ENCODE measurements at regions not wholly inside any gene's neighbourhood (a gene's known extent, or its start where the extent isn't known, plus 50 kb on each side); places are given as distances from the start of the nearest gene placed in this dataset.

- DNase-seq: no peak
- Mint-ChIP-seq H3K27ac (no peak overlapping the region), H3K4me3 (no peak overlapping the region), H3K36me3 (ENCODE audit: low read depth) (no peaks in the 10 kb centered on the region), H3K27me3 (no peaks in the 10 kb centered on the region), H3K9me3 (no peaks in the 10 kb centered on the region), H3K4me1 (peaks cover 12% of the 10 kb centered on the region)
- CTCF ChIA-PET: no interaction called here
- POLR2A ChIA-PET: no interaction called here
Observed at GRCh38 chr18:67363694-67364093, 152.8 kb downstream of the DSEL start.

- DNase-seq: no peak
- Mint-ChIP-seq H3K9me3 (no peaks in the 10 kb centered on the region), H3K27ac (no peak overlapping the region), H3K4me1 (peaks cover 12% of the 10 kb centered on the region), H3K27me3 (no peaks in the 10 kb centered on the region), H3K4me3 (no peak overlapping the region), H3K36me3 (ENCODE audit: low read depth) (no peaks in the 10 kb centered on the region)
- POLR2A ChIA-PET: no interaction called here
- CTCF ChIA-PET: interaction anchor here (0.7 kb wide), 1 partner anchor 153 kb away, joined by 3 read pairs; no protein-coding TSS in a partner anchor
Observed at GRCh38 chr18:67362906-67363305, 153.6 kb downstream of the DSEL start.

- POLR2A ChIA-PET: no interaction called here
Observed at GRCh38 chr18:67359873-67360838, 156.4 kb downstream of the DSEL start.

GRCh38 chr18:67358947-67359346, 157.6 kb downstream of the DSEL start:
- Mint-ChIP-seq H3K36me3 (ENCODE audit: low read depth) (no peaks in the 10 kb centered on the region), H3K27me3 (no peaks in the 10 kb centered on the region), H3K4me3 (no peak overlapping the region), H3K9me3 (no peaks in the 10 kb centered on the region), H3K27ac (no peak overlapping the region), H3K4me1 (peaks cover 12% of the 10 kb centered on the region)
- DNase-seq: no peak
- POLR2A ChIA-PET: no interaction called here
- CTCF ChIA-PET: no interaction called here

More at GRCh38 chr18:67359873-67360838, 156.4 kb downstream of the DSEL start:
- CTCF ChIA-PET: interaction anchor here (0.6 kb wide), 1 partner anchor 41 kb away, joined by 3 read pairs; no protein-coding TSS in a partner anchor
- no peaks in the 10 kb centered on the region for H3K36me3 Mint-ChIP-seq (ENCODE audit: low read depth)
- no peaks in the 10 kb centered on the region for H3K27me3 Mint-ChIP-seq
- H3K4me1 Mint-ChIP-seq: peaks cover 12% of the 10 kb centered on the region
- no peak overlapping the region for H3K4me3 Mint-ChIP-seq
- DNase-seq: peak; percentile 26
- H3K27ac Mint-ChIP-seq: no peak overlapping the region
- no peaks in the 10 kb centered on the region for H3K9me3 Mint-ChIP-seq

- Mint-ChIP-seq H3K4me1 (peaks cover 3% of the 10 kb centered on the region), H3K9me3 (no peaks in the 10 kb centered on the region), H3K27me3 (no peaks in the 10 kb centered on the region), H3K36me3 (ENCODE audit: low read depth) (no peaks in the 10 kb centered on the region), H3K4me3 (no peak overlapping the region), H3K27ac (no peak overlapping the region)
- POLR2A ChIA-PET: no interaction called here
- DNase-seq: no peak
- CTCF ChIA-PET: no interaction called here
Observed at GRCh38 chr18:67354692-67355091, 161.8 kb downstream of the DSEL start.

- Mint-ChIP-seq H3K27me3 (no peaks in the 10 kb centered on the region), H3K4me1 (no peaks in the 10 kb centered on the region), H3K9me3 (no peaks in the 10 kb centered on the region), H3K36me3 (ENCODE audit: low read depth) (no peaks in the 10 kb centered on the region), H3K27ac (no peak overlapping the region), H3K4me3 (no peak overlapping the region)
- CTCF ChIA-PET: no interaction called here
- POLR2A ChIA-PET: no interaction called here
- DNase-seq: no peak
Observed at GRCh38 chr18:67354091-67354490, 162.4 kb downstream of the DSEL start.

- no peaks in the 10 kb centered on the region for H3K27me3 Mint-ChIP-seq
- no peaks in the 10 kb centered on the region for H3K36me3 Mint-ChIP-seq (ENCODE audit: low read depth)
- DNase-seq: no peak
- ChIA-PET CTCF (no interaction called here), POLR2A (no interaction called here)
- no peaks in the 10 kb centered on the region for H3K9me3 Mint-ChIP-seq
- H3K4me1 Mint-ChIP-seq: no peaks in the 10 kb centered on the region
- H3K27ac Mint-ChIP-seq: no peak overlapping the region
- H3K4me3 Mint-ChIP-seq: no peak overlapping the region
Observed at GRCh38 chr18:67347438-67347837, 169.1 kb downstream of the DSEL start.

GRCh38 chr18:67342159-67342558, 174.4 kb downstream of the DSEL start:
- POLR2A ChIA-PET: no interaction called here
- no peak overlapping the region for H3K4me3 Mint-ChIP-seq
- H3K9me3 Mint-ChIP-seq: no peaks in the 10 kb centered on the region

GRCh38 chr18:67337696-67338095, 178.8 kb downstream of the DSEL start:
- Mint-ChIP-seq H3K36me3 (ENCODE audit: low read depth) (no peaks in the 10 kb centered on the region), H3K27ac (no peak overlapping the region), H3K27me3 (no peaks in the 10 kb centered on the region), H3K9me3 (peaks cover 4% of the 10 kb centered on the region), H3K4me1 (peaks cover 2% of the 10 kb centered on the region), H3K4me3 (no peak overlapping the region)
- CTCF ChIA-PET: no interaction called here
- no peak for DNase-seq
- POLR2A ChIA-PET: no interaction called here

More at GRCh38 chr18:67342159-67342558, 174.4 kb downstream of the DSEL start:
- Mint-ChIP-seq H3K27me3 (no peaks in the 10 kb centered on the region), H3K4me1 (peaks cover 2% of the 10 kb centered on the region), H3K27ac (no peak overlapping the region), H3K36me3 (ENCODE audit: low read depth) (no peaks in the 10 kb centered on the region)
- CTCF ChIA-PET: no interaction called here
- no peak for DNase-seq

- POLR2A ChIA-PET: no interaction called here
- H3K4me3 Mint-ChIP-seq: no peak overlapping the region
- CTCF ChIA-PET: no interaction called here
- no peaks in the 10 kb centered on the region for H3K4me1 Mint-ChIP-seq
- peaks cover 4% of the 10 kb centered on the region for H3K9me3 Mint-ChIP-seq
- H3K27me3 Mint-ChIP-seq: no peaks in the 10 kb centered on the region
- H3K36me3 Mint-ChIP-seq (ENCODE audit: low read depth): no peaks in the 10 kb centered on the region
- H3K27ac Mint-ChIP-seq: no peak overlapping the region
- no peak for DNase-seq
Observed at GRCh38 chr18:67331857-67332256, 184.7 kb downstream of the DSEL start.

- Mint-ChIP-seq H3K27ac (no peak overlapping the region), H3K4me1 (no peaks in the 10 kb centered on the region), H3K36me3 (ENCODE audit: low read depth) (no peaks in the 10 kb centered on the region), H3K9me3 (peaks cover 3% of the 10 kb centered on the region), H3K27me3 (no peaks in the 10 kb centered on the region), H3K4me3 (no peak overlapping the region)
- POLR2A ChIA-PET: no interaction called here
- DNase-seq: no peak
- CTCF ChIA-PET: no interaction called here
Observed at GRCh38 chr18:67319109-67319508, 197.4 kb downstream of the DSEL start.

GRCh38 chr18:67318651-67319050, 197.9 kb downstream of the DSEL start:
- Mint-ChIP-seq H3K4me1 (no peaks in the 10 kb centered on the region), H3K36me3 (ENCODE audit: low read depth) (no peaks in the 10 kb centered on the region), H3K9me3 (peaks cover 3% of the 10 kb centered on the region), H3K27ac (no peak overlapping the region), H3K27me3 (no peaks in the 10 kb centered on the region), H3K4me3 (no peak overlapping the region)
- ChIA-PET CTCF (interaction anchor here (0.7 kb wide), 1 partner anchor 24 kb away, joined by 4 read pairs; no protein-coding TSS in a partner anchor), POLR2A (no interaction called here)
- no peak for DNase-seq

GRCh38 chr18:67310826-67311225, 205.7 kb downstream of the DSEL start:
- ChIA-PET POLR2A (no interaction called here), CTCF (no interaction called here)
- no peak for DNase-seq
- Mint-ChIP-seq H3K27ac (no peak overlapping the region), H3K9me3 (no peaks in the 10 kb centered on the region), H3K27me3 (no peaks in the 10 kb centered on the region), H3K36me3 (ENCODE audit: low read depth) (no peaks in the 10 kb centered on the region), H3K4me1 (no peaks in the 10 kb centered on the region), H3K4me3 (no peak overlapping the region)

GRCh38 chr18:67308819-67309218, 207.7 kb downstream of the DSEL start:
- no peak overlapping the region for H3K4me3 Mint-ChIP-seq
- H3K27me3 Mint-ChIP-seq: no peaks in the 10 kb centered on the region
- no peak overlapping the region for H3K27ac Mint-ChIP-seq
- no peaks in the 10 kb centered on the region for H3K9me3 Mint-ChIP-seq
- H3K36me3 Mint-ChIP-seq (ENCODE audit: low read depth): no peaks in the 10 kb centered on the region
- POLR2A ChIA-PET: no interaction called here
- no peak for DNase-seq
- H3K4me1 Mint-ChIP-seq: peaks cover 3% of the 10 kb centered on the region
- CTCF ChIA-PET: no interaction called here
